ENCODE measurements at regions not wholly inside any gene's neighbourhood (a gene's known extent, or its start where the extent isn't known, plus 50 kb on each side); places are given as distances from the start of the nearest gene placed in this dataset.
"Not testable (repeated sequence)": the region's sequence is repeated elsewhere in the genome, so short reads cannot be mapped to it uniquely, and the experiment has no call there.

- H2AFZ ChIP-seq (ENCODE audit: low read depth, low read length); H3K4me2 ChIP-seq (ENCODE audit: insufficient read depth, low read length); FAIRE-seq; H3K27ac ChIP-seq (ENCODE audit: insufficient read depth, low read depth, low read length); dilution Hi-C loops (cut with MboI; ENCODE audit: extremely low pct_ligation_motif_present, low sequenced_read_pairs); DNase-seq (ENCODE audit: low read depth, low spot score); BruUV-seq (replicated peaks); H3K36me3 ChIP-seq (ENCODE audit: control insufficient read depth in 2 of 2, extremely low read depth in 1 of 2, insufficient read depth in 2 of 2, low read length in 2 of 2); H3K4me1 ChIP-seq (ENCODE audit: control insufficient read depth, extremely low read depth, insufficient read depth, low read length); H3K9me3 ChIP-seq (replicated peaks; ENCODE audit: control insufficient read depth, insufficient read depth, low read length); H3K79me2 ChIP-seq (ENCODE audit: control insufficient read depth, insufficient read depth, low read length); H3K9ac ChIP-seq (replicated peaks; ENCODE audit: extremely low read depth, insufficient read depth, low read length); CTCF ChIA-PET; intact Hi-C loops (cut with micrococcal nuclease); H3K4me3 ChIP-seq (replicated peaks in 1 of 3; ENCODE audit: insufficient read depth in 1 of 3, low read depth in 1 of 3, low read length in 3 of 3); POLR2A ChIA-PET; H3K27me3 ChIP-seq (ENCODE audit: control insufficient read depth in 2 of 2, insufficient read depth in 2 of 2, low read length in 2 of 2); H3K9me1 ChIP-seq (replicated peaks; ENCODE audit: control insufficient read depth, extremely low read depth, insufficient read depth, low read length); H4K20me1 ChIP-seq (replicated peaks; ENCODE audit: control insufficient read depth, extremely low read depth, insufficient read depth, low read length): not testable (repeated sequence)
Observed at GRCh38 chr13:76243120-76243519, 607.0 kb downstream of the LMO7 start.

GRCh38 chr13:76239031-76239680 is 603.0 kb downstream of the LMO7 start:
- Histone ChIP-seq H3K36me3 (ENCODE audit: control insufficient read depth in 2 of 2, extremely low read depth in 1 of 2, insufficient read depth in 2 of 2, low read length in 2 of 2) (no peaks in the 10 kb centered on the region), H3K79me2 (ENCODE audit: control insufficient read depth, insufficient read depth, low read length) (no peaks in the 10 kb centered on the region), H4K20me1 (replicated peaks; ENCODE audit: control insufficient read depth, extremely low read depth, insufficient read depth, low read length) (no peaks in the 10 kb centered on the region), H3K9ac (replicated peaks; ENCODE audit: extremely low read depth, insufficient read depth, low read length) (no peak overlapping the region), H3K9me1 (replicated peaks; ENCODE audit: control insufficient read depth, extremely low read depth, insufficient read depth, low read length) (no peaks in the 10 kb centered on the region), H3K9me3 (replicated peaks; ENCODE audit: control insufficient read depth, insufficient read depth, low read length) (no peaks in the 10 kb centered on the region), H2AFZ (ENCODE audit: low read depth, low read length) (no peak overlapping the region), H3K4me2 (ENCODE audit: insufficient read depth, low read length) (no peak overlapping the region), H3K27me3 (ENCODE audit: control insufficient read depth in 2 of 2, insufficient read depth in 2 of 2, low read length in 2 of 2) (no peaks in the 10 kb centered on the region), H3K4me3 (replicated peaks in 1 of 3; ENCODE audit: insufficient read depth in 1 of 3, low read depth in 1 of 3, low read length in 3 of 3) (no peak overlapping the region), H3K27ac (ENCODE audit: insufficient read depth, low read depth, low read length) (no peak overlapping the region), H3K4me1 (ENCODE audit: control insufficient read depth, extremely low read depth, insufficient read depth, low read length) (no peaks in the 10 kb centered on the region)
- ChIA-PET POLR2A (no interaction called here), CTCF (interaction anchor here (1.0 kb wide), 1 partner anchor 267 kb away, joined by 3 read pairs; no protein-coding TSS in a partner anchor)
- no peak for TF ChIP-seq EZH2 (IDR thresholded peaks at IDR 0.05; ENCODE audit: borderline replicate concordance, low read depth, low read length, severe bottlenecking)
- TF ChIP-seq JUN (IDR thresholded peaks at IDR 0.05; ENCODE audit: borderline replicate concordance, insufficient read depth, insufficient read length, low read depth) = no peak
- TF ChIP-seq FOS (IDR thresholded peaks at IDR 0.05; ENCODE audit: borderline replicate concordance, insufficient read depth, low read length) = no peak
- TF ChIP-seq POLR2A (IDR thresholded peaks at IDR 0.05; ENCODE audit: low read depth, low read length) = no peak
- TF ChIP-seq GATA2 (IDR thresholded peaks at IDR 0.05; ENCODE audit: insufficient read depth, insufficient read length, low read depth, low read length) = no peak
- TF ChIP-seq POLR2AphosphoS5 (IDR thresholded peaks at IDR 0.05; ENCODE audit: insufficient read depth, low read depth, low read length) = no peak
- no peak for TF ChIP-seq MAX (IDR thresholded peaks at IDR 0.05; ENCODE audit: insufficient read depth, insufficient read length)
- no peak for TF ChIP-seq CTCF (IDR thresholded peaks at IDR 0.05; ENCODE audit: extremely low read depth in 1 of 2, insufficient read depth in 1 of 2, low read depth in 1 of 2, low read length in 2 of 2)
- TF ChIP-seq MYC (IDR thresholded peaks at IDR 0.05; ENCODE audit: low read depth, low read length) = no peak
- FAIRE-seq = no peak
- DNase-seq (ENCODE audit: low read depth, low spot score) = no peak
- dilution Hi-C loops (cut with MboI; ENCODE audit: extremely low pct_ligation_motif_present, low sequenced_read_pairs) (no loop called here), intact Hi-C loops (cut with micrococcal nuclease) (no loop called here)
- BruUV-seq (replicated peaks) = no TSS peak

Measured in endothelial cell of umbilical vein (primary cell).